ENCODE measurements at regions not wholly inside any gene's neighbourhood (a gene's known extent, or its start where the extent isn't known, plus 50 kb on each side); places are given as distances from the start of the nearest gene placed in this dataset.

GRCh38 chr1:63064135-63064534 is 258.2 kb upstream of the FOXD3 start:
- intact Hi-C loops (cut with DNase I), result no loop called here
- H3K36me3 ChIP-seq, result no peaks in the 10 kb centered on the region
- DNase-seq, result no peak
- H3K9me3 ChIP-seq, result no peaks in the 10 kb centered on the region
- H3K27me3 ChIP-seq (ENCODE audit: low read depth), result no peaks in the 10 kb centered on the region
- no peak for TF ChIP-seq CTCF (IDR thresholded peaks at IDR 0.05)
- no peaks in the 10 kb centered on the region for H3K4me1 ChIP-seq
- H3K4me3 ChIP-seq, result no peak overlapping the region
- H3K27ac ChIP-seq, result no peak overlapping the region
- no peak for ATAC-seq

- DNase-seq, result no peak
- H3K9me3 ChIP-seq, result no peaks in the 10 kb centered on the region
- no peak for TF ChIP-seq CTCF (IDR thresholded peaks at IDR 0.05)
- no peaks in the 10 kb centered on the region for H3K36me3 ChIP-seq
- no peak overlapping the region for H3K27ac ChIP-seq
- no peak for ATAC-seq
- H3K4me3 ChIP-seq, result no peak overlapping the region
- H3K4me1 ChIP-seq, result no peaks in the 10 kb centered on the region
- intact Hi-C loops (cut with DNase I), result no loop called here
- peaks cover 10% of the 10 kb centered on the region for H3K27me3 ChIP-seq (ENCODE audit: low read depth)
Measured at GRCh38 chr1:63068626-63069025, 253.7 kb upstream of the FOXD3 start.

- intact Hi-C loops (cut with DNase I), result no loop called here
- H3K4me3 ChIP-seq, result no peak overlapping the region
- H3K27ac ChIP-seq, result no peak overlapping the region
- DNase-seq (no peak), ATAC-seq (no peak)
- no peaks in the 10 kb centered on the region for H3K36me3 ChIP-seq
- H3K9me3 ChIP-seq, result no peaks in the 10 kb centered on the region
- H3K27me3 ChIP-seq (ENCODE audit: low read depth), result peaks cover 16% of the 10 kb centered on the region
- H3K4me1 ChIP-seq, result no peaks in the 10 kb centered on the region
- TF ChIP-seq CTCF (IDR thresholded peaks at IDR 0.05), result no peak
Measured at GRCh38 chr1:63069214-63069613, 253.2 kb upstream of the FOXD3 start.

- intact Hi-C loops (cut with DNase I), result no loop called here
- no peaks in the 10 kb centered on the region for H3K36me3 ChIP-seq
- H3K27ac ChIP-seq, result no peak overlapping the region
- H3K4me3 ChIP-seq, result no peak overlapping the region
- TF ChIP-seq CTCF (IDR thresholded peaks at IDR 0.05), result no peak
- H3K27me3 ChIP-seq (ENCODE audit: low read depth), result peaks cover 36% of the 10 kb centered on the region
- H3K4me1 ChIP-seq, result no peaks in the 10 kb centered on the region
- H3K9me3 ChIP-seq, result peaks cover 7% of the 10 kb centered on the region
- ATAC-seq (no peak), DNase-seq (no peak)
Measured at GRCh38 chr1:63073309-63074306, 248.8 kb upstream of the FOXD3 start.

- Histone ChIP-seq H3K9me3 (peaks cover 7% of the 10 kb centered on the region), H3K4me3 (no peak overlapping the region), H3K27me3 (ENCODE audit: low read depth) (peaks cover 36% of the 10 kb centered on the region), H3K36me3 (no peaks in the 10 kb centered on the region), H3K4me1 (no peaks in the 10 kb centered on the region), H3K27ac (no peak overlapping the region)
- ATAC-seq (no peak), DNase-seq (no peak)
- no peak for TF ChIP-seq CTCF (IDR thresholded peaks at IDR 0.05)
- intact Hi-C loops (cut with DNase I), result no loop called here
Measured at GRCh38 chr1:63074321-63074720, 248.0 kb upstream of the FOXD3 start.

Data from lower lobe of right lung (tissue), 2 donors.